ENCODE measurements at regions not wholly inside any gene's neighbourhood (a gene's known extent, or its start where the extent isn't known, plus 50 kb on each side); places are given as distances from the start of the nearest gene placed in this dataset.
"Not testable (repeated sequence)": the region's sequence is repeated elsewhere in the genome, so short reads cannot be mapped to it uniquely, and the experiment has no call there.

- intact Hi-C loops (cut with micrococcal nuclease): no loop called here
- Histone ChIP-seq H3K4me3 (ENCODE audit: low read length) (no peak overlapping the region), H3K4me1 (ENCODE audit: control insufficient read depth in 2 of 2, insufficient read depth in 2 of 2, low read length in 2 of 2) (no peaks in the 10 kb centered on the region), H3K36me3 (ENCODE audit: control insufficient read depth in 2 of 3, insufficient read depth in 3 of 3, low read length in 3 of 3) (no peaks in the 10 kb centered on the region), H3K9me3 (ENCODE audit: control insufficient read depth in 2 of 3, low read length in 3 of 3) (no peaks in the 10 kb centered on the region), H3K27ac (ENCODE audit: low read depth, low read length) (no peak overlapping the region), H3K27me3 (ENCODE audit: control insufficient read depth in 2 of 2, insufficient read depth in 2 of 2, low read length in 2 of 2) (no peaks in the 10 kb centered on the region)
- no peak overlapping the region for H3K27ac Mint-ChIP-seq
- ChIA-PET POLR2A (interaction anchor here (0.7 kb wide), 1 partner anchor 443 kb away, joined by 3 read pairs; no protein-coding TSS in a partner anchor), CTCF (no interaction called here)
- no peak for DNase-seq
- no peaks in the 10 kb centered on the region for H3K9me3 Mint-ChIP-seq
- H3K36me3 Mint-ChIP-seq: no peaks in the 10 kb centered on the region
- no peaks in the 10 kb centered on the region for H3K4me1 Mint-ChIP-seq
- H3K4me3 Mint-ChIP-seq: no peak overlapping the region
- ATAC-seq: no peak
- H3K27me3 Mint-ChIP-seq: peaks cover 8 to 34% (median 20%) of the 10 kb centered on the region in 5 donors
These were observed 287.7 kb downstream of the INSIG2 start for GRCh38 chr2:118375907-118376485.

- H3K4me3 ChIP-seq (ENCODE audit: low read length): no peak overlapping the region
- H3K4me1 Mint-ChIP-seq: no peaks in the 10 kb centered on the region
- no peaks in the 10 kb centered on the region for H3K4me1 ChIP-seq (ENCODE audit: control insufficient read depth in 2 of 2, insufficient read depth in 2 of 2, low read length in 2 of 2)
- no peaks in the 10 kb centered on the region for H3K36me3 Mint-ChIP-seq
- H3K9me3 ChIP-seq (ENCODE audit: control insufficient read depth in 2 of 3, low read length in 3 of 3): no peaks in the 10 kb centered on the region
- no peak overlapping the region for H3K27ac ChIP-seq (ENCODE audit: low read depth, low read length)
- ChIA-PET CTCF (no interaction called here), POLR2A (interaction anchor here (0.7 kb wide), 1 partner anchor 444 kb away, joined by 3 read pairs; no protein-coding TSS in a partner anchor)
- no peaks in the 10 kb centered on the region for H3K9me3 Mint-ChIP-seq
- no peak overlapping the region for H3K4me3 Mint-ChIP-seq
- DNase-seq (no peak), ATAC-seq (no peak)
- H3K27me3 Mint-ChIP-seq: peaks cover 8 to 37% (median 22%) of the 10 kb centered on the region in 5 donors
- H3K36me3 ChIP-seq (ENCODE audit: control insufficient read depth in 2 of 3, insufficient read depth in 3 of 3, low read length in 3 of 3): no peaks in the 10 kb centered on the region
- intact Hi-C loops (cut with micrococcal nuclease): no loop called here
- no peaks in the 10 kb centered on the region for H3K27me3 ChIP-seq (ENCODE audit: control insufficient read depth in 2 of 2, insufficient read depth in 2 of 2, low read length in 2 of 2)
- no peak overlapping the region for H3K27ac Mint-ChIP-seq
These were observed 286.9 kb downstream of the INSIG2 start for GRCh38 chr2:118374974-118375755.

- intact Hi-C loops (cut with micrococcal nuclease): no loop called here
- Histone ChIP-seq H3K4me3 (ENCODE audit: low read length) (no peak overlapping the region), H3K27ac (ENCODE audit: low read depth, low read length) (no peak overlapping the region), H3K9me3 (ENCODE audit: control insufficient read depth in 2 of 3, low read length in 3 of 3) (no peaks in the 10 kb centered on the region), H3K27me3 (ENCODE audit: control insufficient read depth in 2 of 2, insufficient read depth in 2 of 2, low read length in 2 of 2) (no peaks in the 10 kb centered on the region), H3K4me1 (ENCODE audit: control insufficient read depth in 2 of 2, insufficient read depth in 2 of 2, low read length in 2 of 2) (no peaks in the 10 kb centered on the region), H3K36me3 (ENCODE audit: control insufficient read depth in 2 of 3, insufficient read depth in 3 of 3, low read length in 3 of 3) (no peaks in the 10 kb centered on the region)
- Mint-ChIP-seq H3K36me3 (no peaks in the 10 kb centered on the region), H3K27me3 (peaks cover 13 to 37% (median 22%) of the 10 kb centered on the region in 5 donors), H3K4me1 (no peaks in the 10 kb centered on the region), H3K27ac (no peak overlapping the region), H3K4me3 (no peak overlapping the region), H3K9me3 (no peaks in the 10 kb centered on the region)
- ChIA-PET CTCF (no interaction called here), POLR2A (no interaction called here)
- DNase-seq (no peak), ATAC-seq (no peak)
These were observed 284.9 kb downstream of the INSIG2 start for GRCh38 chr2:118372886-118373830.

- ATAC-seq (no peak), DNase-seq (no peak)
- intact Hi-C loops (cut with micrococcal nuclease): no loop called here
- Mint-ChIP-seq H3K4me1 (no peaks in the 10 kb centered on the region), H3K36me3 (no peaks in the 10 kb centered on the region), H3K9me3 (no peaks in the 10 kb centered on the region), H3K27me3 (peaks cover 18 to 43% (median 20%) of the 10 kb centered on the region in 5 donors), H3K27ac (no peak overlapping the region), H3K4me3 (no peak overlapping the region)
- Histone ChIP-seq H3K4me1 (ENCODE audit: control insufficient read depth in 2 of 2, insufficient read depth in 2 of 2, low read length in 2 of 2) (no peaks in the 10 kb centered on the region), H3K27ac (ENCODE audit: low read depth, low read length) (no peak overlapping the region), H3K27me3 (ENCODE audit: control insufficient read depth in 2 of 2, insufficient read depth in 2 of 2, low read length in 2 of 2) (peaks cover 0 to 3% of the 10 kb centered on the region in 2 donors), H3K9me3 (ENCODE audit: control insufficient read depth in 2 of 3, low read length in 3 of 3) (no peaks in the 10 kb centered on the region), H3K4me3 (ENCODE audit: low read length) (no peak overlapping the region), H3K36me3 (ENCODE audit: control insufficient read depth in 2 of 3, insufficient read depth in 3 of 3, low read length in 3 of 3) (no peaks in the 10 kb centered on the region)
- ChIA-PET CTCF (no interaction called here), POLR2A (no interaction called here)
These were observed 283.2 kb downstream of the INSIG2 start for GRCh38 chr2:118371515-118371914.

GRCh38 chr2:118369521-118369920 lies 281.2 kb downstream of the INSIG2 start:
- H3K9me3 Mint-ChIP-seq; H3K36me3 ChIP-seq (ENCODE audit: control insufficient read depth in 2 of 3, insufficient read depth in 3 of 3, low read length in 3 of 3); H3K36me3 Mint-ChIP-seq; intact Hi-C loops (cut with micrococcal nuclease); H3K4me1 ChIP-seq (ENCODE audit: control insufficient read depth in 2 of 2, insufficient read depth in 2 of 2, low read length in 2 of 2); DNase-seq; H3K4me1 Mint-ChIP-seq; CTCF ChIA-PET; H3K27ac Mint-ChIP-seq; H3K4me3 Mint-ChIP-seq; H3K9me3 ChIP-seq (ENCODE audit: control insufficient read depth in 2 of 3, low read length in 3 of 3); H3K27ac ChIP-seq (ENCODE audit: low read depth, low read length); ATAC-seq; H3K27me3 ChIP-seq (ENCODE audit: control insufficient read depth in 2 of 2, insufficient read depth in 2 of 2, low read length in 2 of 2); POLR2A ChIA-PET; H3K4me3 ChIP-seq (ENCODE audit: low read length): not testable (repeated sequence)
- peaks cover 17 to 51% (median 19%) of the 10 kb centered on the region in 5 donors for H3K27me3 Mint-ChIP-seq

GRCh38 chr2:118363604-118364003 lies 275.3 kb downstream of the INSIG2 start:
- no peak overlapping the region for H3K4me3 Mint-ChIP-seq
- Histone ChIP-seq H3K4me1 (ENCODE audit: control insufficient read depth in 2 of 2, insufficient read depth in 2 of 2, low read length in 2 of 2) (no peaks in the 10 kb centered on the region), H3K27ac (ENCODE audit: low read depth, low read length) (no peak overlapping the region), H3K27me3 (ENCODE audit: control insufficient read depth in 2 of 2, insufficient read depth in 2 of 2, low read length in 2 of 2) (peaks cover 0 to 3% of the 10 kb centered on the region in 2 donors), H3K36me3 (ENCODE audit: control insufficient read depth in 2 of 3, insufficient read depth in 3 of 3, low read length in 3 of 3) (no peaks in the 10 kb centered on the region), H3K9me3 (ENCODE audit: control insufficient read depth in 2 of 3, low read length in 3 of 3) (no peaks in the 10 kb centered on the region), H3K4me3 (ENCODE audit: low read length) (no peak overlapping the region)
- no peak for DNase-seq
- H3K36me3 Mint-ChIP-seq: no peaks in the 10 kb centered on the region
- CTCF ChIA-PET: no interaction called here
- intact Hi-C loops (cut with micrococcal nuclease): no loop called here
- H3K9me3 Mint-ChIP-seq: peaks cover 0 to 11% (median 2%) of the 10 kb centered on the region in 11 donors
- H3K4me1 Mint-ChIP-seq: no peaks in the 10 kb centered on the region
- H3K27me3 Mint-ChIP-seq: peaks cover 17 to 40% (median 20%) of the 10 kb centered on the region in 5 donors
- H3K27ac Mint-ChIP-seq: no peak overlapping the region
- POLR2A ChIA-PET: no interaction called here
- no peak for ATAC-seq

All from naive thymus-derived CD4-positive, alpha-beta T cell (primary cell).